SH-SY5Y (cell line): ENCODE measurements at regions not wholly inside any gene's neighbourhood (a gene's known extent, or its start where the extent isn't known, plus 50 kb on each side); places are given as distances from the start of the nearest gene placed in this dataset.

ENCODE experiments used
- GATA2 ChIP-seq: IDR thresholded peaks from 2 replicates; pipeline ENCODE4 v1.6.1; 2011; ENCODE audit warnings: mild to moderate bottlenecking, low read depth, low read length
- GATA3 ChIP-seq: IDR thresholded peaks from 2 replicates; pipeline ENCODE4 v1.6.1; 2011; ENCODE audit warnings: low read depth, mild to moderate bottlenecking, low read length, moderate library complexity

DNA sequence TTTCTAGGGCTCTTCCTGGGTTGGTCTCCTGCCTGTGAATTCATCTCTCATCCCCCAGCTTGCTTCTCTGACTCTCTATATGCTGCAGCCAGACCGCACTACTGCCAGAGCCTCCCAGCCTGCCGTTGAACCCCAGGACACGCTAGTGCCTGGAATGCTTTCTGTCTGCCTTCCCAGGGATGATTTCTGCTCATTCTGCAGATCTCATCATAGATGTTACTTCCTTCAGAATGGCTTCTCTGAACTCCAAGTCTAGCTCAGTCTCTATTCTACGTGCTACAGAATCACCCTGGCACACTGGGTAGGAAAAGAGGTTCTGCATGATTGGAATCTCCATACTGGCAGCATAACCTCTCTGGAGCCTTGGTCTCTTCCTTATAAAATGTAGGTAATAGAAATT lies 94.8 kb upstream of the RAB12 start:
- no peak for TF ChIP-seq GATA3

DNA sequence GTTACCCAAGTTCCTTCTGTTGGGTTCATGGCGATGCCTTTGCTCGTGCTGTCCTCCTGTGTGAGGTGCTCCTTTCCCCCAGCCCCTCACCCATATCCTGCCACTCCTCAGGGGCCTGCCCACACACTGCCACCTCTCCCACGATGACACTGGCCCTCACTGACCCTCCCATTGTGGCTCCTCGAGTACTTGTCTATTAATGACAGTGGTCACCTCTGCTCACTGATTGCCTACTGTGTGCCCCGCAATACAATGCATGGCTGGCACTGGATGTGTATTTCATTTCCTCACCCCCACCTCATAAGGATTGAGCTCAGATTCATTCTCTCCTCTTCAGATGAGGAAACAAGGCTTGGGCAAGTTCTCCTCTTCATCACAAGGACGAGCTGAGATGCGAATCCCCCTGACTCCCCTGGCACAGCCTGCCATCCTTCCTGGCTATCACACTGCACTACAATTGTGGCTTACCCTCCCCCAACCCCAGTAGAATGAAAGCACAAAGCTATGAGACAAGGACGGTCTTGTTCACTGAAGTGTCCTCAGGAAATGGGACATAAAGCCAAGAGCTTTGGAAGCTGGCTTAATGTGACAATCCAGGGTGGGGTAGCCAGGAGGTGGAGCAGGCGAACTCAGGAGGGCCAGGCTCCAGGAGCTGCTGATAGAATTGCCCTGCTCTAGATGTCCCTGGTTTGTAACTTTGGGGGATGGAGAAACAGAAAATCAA lies 93.9 kb upstream of the RAB12 start:
- no peak for TF ChIP-seq GATA2
- TF ChIP-seq GATA3, result no peak

DNA sequence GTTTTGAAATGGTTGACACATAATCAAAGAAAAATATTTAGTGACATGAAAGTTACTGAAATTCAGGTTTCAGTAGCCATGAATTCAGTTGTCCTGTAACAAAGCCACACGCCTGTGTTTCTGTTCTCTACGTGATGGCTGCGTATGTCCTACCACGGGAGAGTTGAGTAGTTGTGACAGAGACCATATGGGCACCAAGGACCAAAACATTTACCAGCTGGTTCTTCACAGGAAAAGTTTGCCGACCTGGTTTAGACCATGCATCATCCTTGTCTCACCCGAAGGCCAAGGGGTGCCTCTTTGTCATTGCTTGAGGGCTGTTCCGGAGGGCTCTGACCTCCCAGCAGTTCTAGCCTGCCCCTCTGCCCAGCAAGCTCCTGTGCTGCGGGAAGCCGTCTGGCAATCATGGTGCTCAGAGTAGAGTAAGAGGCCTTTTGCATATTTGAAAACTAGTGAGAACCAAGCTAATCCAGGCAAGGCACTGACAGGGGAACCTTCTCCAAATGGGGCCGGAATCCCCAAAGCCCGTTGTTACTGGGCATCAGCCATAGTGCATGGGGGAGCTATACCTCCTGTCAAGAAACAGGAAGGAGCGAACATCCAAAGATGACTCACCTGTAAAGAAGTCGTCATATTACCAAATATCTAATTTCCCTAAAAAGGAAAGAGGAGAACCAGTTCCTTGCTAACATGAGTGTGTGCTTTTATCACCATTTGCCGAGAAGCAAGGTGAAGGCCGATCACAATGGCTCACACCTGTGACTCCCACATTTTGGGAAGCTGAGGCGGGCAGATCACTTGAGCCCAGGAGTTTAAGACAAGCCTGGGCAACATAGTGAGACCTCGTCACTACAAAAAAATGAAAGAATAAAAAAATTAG lies 92.6 kb upstream of the RAB12 start:
- TF ChIP-seq GATA3, result no peak

DNA sequence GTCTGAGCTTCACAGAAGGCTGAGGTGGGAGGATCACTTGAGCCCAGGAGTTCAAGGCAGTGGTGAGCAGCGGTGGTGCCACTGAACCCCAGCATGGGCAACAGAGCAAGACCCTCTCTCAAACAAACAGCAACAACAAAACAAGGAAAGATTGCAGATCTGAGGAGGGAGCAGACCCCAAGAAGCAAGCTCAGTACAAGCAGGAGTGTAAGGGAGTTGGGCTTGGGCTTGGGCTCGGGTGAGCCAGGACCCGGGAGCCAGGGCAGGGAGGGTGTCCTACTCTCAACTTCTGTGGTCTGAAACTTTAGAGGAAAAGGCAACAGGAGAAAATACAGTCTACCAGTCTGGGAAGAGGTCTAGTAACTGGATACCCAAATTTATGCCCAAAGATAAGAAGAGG lies 92.0 kb upstream of the RAB12 start:
- TF ChIP-seq GATA2, result no peak
- TF ChIP-seq GATA3, result no peak

DNA sequence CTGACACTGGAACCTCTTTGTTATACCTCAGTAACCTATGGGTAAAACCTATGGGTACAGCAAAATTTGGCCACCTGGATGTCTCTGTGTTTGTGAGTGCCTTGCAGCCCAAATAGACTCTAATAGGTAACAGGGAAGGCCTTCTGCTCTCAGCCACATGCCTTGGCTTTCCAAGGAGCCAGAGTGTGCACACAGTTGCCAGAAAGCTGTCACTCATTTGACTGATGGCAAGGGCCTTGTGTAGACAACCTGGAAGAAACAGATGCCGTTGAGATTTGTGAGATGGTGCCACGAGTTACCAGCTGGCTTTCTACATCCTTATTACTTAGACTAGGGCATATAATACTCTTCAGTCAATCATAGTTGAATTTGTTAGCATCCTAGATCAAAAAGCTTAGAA lies 90.1 kb upstream of the RAB12 start:
- TF ChIP-seq GATA2 (no peak), GATA3 (no peak)

DNA sequence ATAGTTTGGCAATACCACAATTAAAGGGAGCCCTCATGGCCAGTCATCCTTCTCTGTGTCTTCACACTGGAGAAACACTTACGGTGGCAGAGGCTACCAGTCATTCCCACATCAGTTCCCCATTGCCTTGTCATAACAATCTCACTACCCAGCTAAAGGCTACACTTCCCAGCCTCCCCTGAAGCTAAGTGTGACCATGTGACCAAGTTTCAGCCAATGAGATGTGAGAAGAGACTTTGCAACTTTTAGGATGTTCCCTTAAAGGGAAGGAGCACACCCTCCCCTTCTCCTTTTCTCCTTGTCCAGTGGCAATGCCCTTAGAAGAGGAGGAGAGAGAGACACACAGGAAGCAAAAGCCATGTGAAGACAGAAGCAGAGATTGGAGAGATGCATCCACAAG lies 89.0 kb upstream of the RAB12 start:
- no peak for TF ChIP-seq GATA2
- no peak for TF ChIP-seq GATA3

DNA sequence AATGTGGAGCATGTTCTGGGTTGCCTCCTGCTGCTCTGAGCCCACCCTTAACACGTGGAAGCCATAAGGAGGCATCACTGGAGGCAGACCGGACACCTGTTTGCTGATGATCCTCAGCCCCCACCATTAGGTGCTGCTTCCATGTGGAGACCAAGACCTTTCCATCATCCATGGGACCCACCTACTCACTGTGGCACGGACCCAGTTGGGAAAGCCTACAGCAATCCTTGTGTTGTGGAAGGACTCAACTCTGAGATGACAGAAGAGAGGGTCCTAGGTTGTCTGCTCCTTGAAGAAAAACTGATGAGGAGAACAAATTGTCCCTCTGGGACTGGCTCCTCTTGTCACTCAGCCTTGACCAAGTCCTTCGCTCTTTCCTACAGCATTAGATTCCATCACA lies 86.5 kb upstream of the RAB12 start:
- TF ChIP-seq GATA3 (no peak), GATA2 (no peak)

DNA sequence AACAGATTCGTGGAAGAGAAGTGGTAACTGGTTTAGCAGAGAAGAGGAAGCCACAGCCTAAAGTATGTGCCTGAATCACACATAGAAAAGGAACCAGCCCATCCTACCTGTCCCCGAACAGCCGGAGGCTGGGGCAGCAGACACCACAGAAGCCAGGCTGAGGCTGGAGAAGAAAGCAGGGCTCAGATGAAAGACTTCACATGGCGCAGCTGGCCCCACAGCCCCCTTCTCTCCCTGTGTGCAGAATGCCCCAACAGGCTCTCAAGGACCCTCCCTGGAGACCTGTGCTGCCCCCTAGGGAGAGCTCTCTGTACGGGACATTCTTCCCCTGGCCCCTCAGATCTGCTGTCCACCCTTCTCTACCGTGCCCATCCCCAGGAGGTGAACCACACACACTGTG lies 83.5 kb upstream of the RAB12 start:
- TF ChIP-seq GATA3 (no peak), GATA2 (no peak)

DNA sequence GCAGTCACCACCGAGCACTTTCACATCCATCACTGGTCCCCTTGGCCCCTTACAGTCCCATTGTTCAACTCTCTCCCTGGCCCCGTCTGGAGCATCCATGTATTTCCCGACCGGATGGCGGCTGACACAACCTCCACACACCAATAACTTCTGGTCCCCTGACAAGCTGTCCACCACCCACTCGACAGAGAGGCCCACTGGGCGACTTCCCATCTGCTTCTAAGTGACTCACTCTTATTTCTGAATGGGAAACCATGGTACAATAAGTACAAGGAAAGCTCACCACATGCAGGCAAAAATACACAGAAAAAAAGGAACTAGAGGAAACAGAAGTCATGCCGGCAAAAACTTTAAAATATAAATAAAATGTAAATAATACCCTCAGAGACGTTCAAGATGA lies 82.9 kb upstream of the RAB12 start:
- TF ChIP-seq GATA2, result no peak
- TF ChIP-seq GATA3, result no peak

DNA sequence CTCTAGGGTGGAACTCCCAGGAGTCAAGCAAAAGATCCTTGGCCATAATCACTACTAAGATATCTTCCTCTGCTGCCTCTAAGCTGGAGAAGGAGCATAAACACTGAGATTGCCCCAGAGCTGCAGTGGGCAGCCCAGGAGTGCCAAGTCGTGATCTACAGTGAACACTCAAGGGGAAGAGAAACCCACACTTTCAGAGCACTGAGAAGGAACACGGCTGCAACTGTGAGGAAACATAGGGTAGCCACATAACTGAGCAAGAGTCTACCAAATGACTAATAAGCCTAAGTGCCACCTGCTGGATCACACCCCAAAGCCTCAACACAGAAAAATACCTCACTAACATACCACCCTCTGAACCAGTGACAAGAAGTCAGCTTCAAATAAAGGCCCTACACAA lies 79.6 kb upstream of the RAB12 start:
- no peak for TF ChIP-seq GATA2
- no peak for TF ChIP-seq GATA3

DNA sequence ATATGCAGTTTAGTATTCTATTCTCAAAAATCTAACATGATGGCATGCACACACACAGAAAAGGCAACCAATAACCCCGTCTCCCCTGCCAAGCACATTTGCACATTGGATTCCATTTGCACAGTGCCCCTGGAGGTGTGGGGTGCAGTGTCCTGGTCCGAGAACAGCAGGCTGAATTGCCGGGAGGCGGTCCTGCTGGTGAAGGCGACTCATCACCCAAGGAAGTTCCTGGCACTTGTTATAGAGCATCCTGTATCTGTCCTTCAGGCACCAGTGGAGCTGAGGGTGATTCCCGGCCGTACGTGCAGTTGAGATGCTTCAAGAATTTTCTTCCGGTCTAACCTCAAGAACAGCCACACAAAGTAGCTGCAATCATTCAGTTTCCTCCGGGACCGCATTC lies 73.0 kb upstream of the RAB12 start:
- TF ChIP-seq GATA2, result no peak
- TF ChIP-seq GATA3, result no peak

DNA sequence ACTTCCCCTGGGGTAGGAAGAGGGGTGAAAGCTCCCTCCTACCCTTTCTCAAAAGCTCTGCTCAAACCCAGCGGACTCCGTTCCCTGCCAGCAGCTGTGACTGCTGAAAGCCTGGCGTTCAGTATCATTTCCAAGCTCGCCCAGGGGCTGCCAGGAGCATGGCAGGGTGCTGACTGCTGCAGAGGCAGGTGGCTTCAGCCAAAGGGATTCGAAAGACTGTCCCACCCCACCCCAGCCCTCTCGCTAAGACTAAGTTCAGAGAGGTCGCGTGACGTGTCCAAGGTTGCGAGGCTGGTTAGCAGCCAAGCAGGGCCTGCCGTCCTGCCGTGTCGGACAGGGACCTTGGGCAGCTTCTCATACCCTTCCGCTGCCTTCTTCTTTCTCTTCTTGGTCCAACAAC lies 72.3 kb upstream of the RAB12 start:
- TF ChIP-seq GATA2, result no peak
- TF ChIP-seq GATA3, result no peak

DNA sequence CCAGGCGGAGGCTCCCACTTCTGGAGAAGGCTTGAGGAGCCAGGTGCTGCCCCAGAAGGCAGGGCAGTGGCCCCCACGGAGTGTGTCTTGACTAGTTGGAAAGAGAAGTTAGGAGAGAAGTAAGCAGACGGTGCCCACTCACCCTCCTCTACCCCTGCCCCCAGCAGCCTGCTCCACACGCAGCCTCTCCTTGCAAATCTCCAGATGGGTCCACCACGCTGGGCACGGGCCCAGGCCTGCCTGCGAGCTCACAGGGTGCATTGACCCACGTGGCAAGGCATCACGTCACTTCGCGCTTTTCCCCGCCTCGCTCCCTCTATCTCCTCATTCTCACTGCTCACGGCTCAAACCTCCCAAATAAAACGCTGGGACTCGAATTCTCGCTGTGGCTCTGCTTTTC lies 71.8 kb upstream of the RAB12 start:
- TF ChIP-seq GATA3, result no peak
- no peak for TF ChIP-seq GATA2

DNA sequence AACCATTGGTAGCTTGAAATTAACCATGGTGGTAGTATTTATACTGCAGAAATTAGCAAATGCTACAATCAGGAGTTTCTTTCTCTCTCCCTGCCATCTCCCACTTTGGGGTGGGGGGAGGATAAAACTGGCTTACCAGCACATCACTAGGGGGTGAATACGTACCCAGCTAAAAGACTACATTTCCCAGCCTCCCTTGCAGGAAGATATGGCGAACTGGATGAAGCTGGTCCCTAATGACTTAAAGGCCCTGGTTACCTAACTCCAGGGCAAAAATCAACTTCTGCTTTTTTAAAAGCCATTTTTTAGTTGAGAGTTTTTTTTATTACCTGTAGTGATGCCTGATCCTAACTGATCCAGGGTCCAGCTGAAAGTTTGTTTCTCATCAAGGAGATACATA lies 70.3 kb upstream of the RAB12 start:
- TF ChIP-seq GATA3 (no peak), GATA2 (no peak)

DNA sequence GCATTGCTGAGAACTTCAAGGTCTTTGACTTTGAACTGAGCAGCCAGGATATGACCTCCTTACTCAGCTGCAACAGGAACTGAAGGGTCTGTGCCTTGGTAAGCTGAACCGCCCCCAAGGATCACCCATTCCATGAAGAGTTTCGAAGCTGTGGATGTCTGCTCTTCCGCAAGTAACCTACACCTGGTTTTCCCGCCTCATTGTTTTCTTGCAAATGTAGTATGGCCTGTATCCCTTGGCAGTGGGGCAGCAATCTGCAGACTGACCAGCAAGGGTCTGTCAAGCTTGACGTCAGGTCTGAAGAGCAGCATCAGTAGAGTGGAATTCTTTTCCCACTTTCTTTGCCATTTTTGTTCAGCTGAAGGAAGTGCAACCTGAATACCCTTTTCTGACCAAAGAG lies 62.6 kb upstream of the RAB12 start:
- TF ChIP-seq GATA3 (no peak), GATA2 (no peak)

DNA sequence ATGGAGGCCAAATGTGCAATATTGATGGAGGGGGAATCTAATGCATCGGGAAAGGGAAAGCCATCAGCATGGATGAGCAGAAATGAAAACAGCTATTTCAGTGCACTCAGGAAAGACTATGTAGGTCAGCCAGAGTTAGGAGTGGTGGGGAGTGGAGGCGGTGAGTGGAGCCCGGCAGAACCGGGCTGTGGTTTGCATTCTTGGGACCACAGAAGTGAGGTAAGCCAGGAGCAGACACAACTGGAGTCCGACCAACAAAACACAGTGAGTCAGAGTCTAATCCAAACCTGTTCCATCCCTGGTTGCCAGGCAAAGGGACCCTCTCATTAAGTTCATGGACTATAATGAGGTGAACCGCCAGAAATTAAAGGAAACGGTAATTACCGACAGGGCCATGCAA lies 61.1 kb upstream of the RAB12 start:
- TF ChIP-seq GATA2, result no peak
- no peak for TF ChIP-seq GATA3
